HG03565 (cell line): ENCODE measurements at regions not wholly inside any gene's neighbourhood (a gene's known extent, or its start where the extent isn't known, plus 50 kb on each side); places are given as distances from the start of the nearest gene placed in this dataset.
A peak's percentile ranks its signal among the peaks of the same experiment; 100 is the strongest.
"Not testable (repeated sequence)": the region's sequence is repeated elsewhere in the genome, so short reads cannot be mapped to it uniquely, and the experiment has no call there.

Experiments
- ATAC-seq: cut with Tn5 transposase; IDR thresholded peaks from one replicate; pipeline ENCODE4 v1.9.1; 2021; ENCODE audit warnings: mild to moderate bottlenecking, moderate library complexity; ENCODE audit not compliant: unreplicated experiment

GRCh38 chr1:119191325-119191724, 50.9 kb upstream of the WARS2 start:
- ATAC-seq = no peak

DNA sequence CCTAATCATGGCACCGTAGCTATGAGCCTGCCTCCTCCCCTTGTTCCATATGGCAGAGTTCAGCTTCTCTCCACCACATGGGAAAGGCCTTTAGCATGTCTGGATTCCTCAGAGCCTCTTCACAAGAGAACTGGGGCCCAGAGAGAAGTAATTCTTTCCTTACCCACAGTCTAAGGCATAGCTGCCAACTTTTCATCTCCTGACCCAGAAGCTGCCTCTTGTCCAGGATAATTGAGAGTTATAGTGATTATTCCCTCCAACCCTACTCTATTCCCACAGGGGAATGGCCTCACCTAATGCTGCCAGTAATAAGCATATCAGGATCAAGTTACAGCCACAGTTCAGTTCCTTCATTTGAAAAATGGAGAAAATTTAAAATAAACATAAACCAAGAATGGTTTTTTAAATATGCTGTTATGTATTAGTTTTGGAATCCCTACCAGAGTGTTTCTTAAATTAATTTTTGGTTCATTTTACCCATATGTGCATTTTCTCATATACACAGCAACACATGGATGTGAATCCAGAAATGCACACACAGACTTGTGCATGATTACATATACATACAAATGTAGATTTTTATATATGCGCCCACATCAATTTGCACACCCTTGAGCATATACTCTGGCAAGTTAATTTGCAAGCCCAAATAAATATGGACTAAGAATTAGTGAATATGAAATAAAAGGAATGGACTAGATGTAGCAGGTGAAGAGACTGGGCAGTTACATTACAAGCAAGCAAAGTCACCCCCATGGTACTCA, 63.9 kb upstream of the WARS2 start:
- ATAC-seq = no peak

- no peak for ATAC-seq
Observed at GRCh38 chr1:119204961-119205357, 64.5 kb upstream of the WARS2 start.

DNA sequence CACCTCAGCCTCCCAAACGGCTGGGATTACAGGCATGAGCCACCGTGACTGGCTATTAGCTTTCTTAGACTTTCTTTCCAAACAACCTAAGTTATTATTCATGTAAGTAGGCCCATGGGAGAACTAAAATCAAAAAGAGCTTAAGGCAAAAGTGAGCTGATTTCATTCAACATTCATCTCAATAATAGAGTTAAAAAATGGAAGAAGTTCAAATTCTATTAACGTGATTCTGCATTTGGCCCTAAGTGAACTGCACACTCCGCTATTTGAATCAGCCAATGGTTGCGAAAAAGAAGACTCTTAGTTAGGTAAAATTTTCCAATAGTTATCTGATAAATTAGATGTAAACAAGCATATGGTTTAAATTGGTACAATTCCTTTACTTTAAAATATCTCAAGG, 68.6 kb upstream of the WARS2 start:
- no peak for ATAC-seq

DNA sequence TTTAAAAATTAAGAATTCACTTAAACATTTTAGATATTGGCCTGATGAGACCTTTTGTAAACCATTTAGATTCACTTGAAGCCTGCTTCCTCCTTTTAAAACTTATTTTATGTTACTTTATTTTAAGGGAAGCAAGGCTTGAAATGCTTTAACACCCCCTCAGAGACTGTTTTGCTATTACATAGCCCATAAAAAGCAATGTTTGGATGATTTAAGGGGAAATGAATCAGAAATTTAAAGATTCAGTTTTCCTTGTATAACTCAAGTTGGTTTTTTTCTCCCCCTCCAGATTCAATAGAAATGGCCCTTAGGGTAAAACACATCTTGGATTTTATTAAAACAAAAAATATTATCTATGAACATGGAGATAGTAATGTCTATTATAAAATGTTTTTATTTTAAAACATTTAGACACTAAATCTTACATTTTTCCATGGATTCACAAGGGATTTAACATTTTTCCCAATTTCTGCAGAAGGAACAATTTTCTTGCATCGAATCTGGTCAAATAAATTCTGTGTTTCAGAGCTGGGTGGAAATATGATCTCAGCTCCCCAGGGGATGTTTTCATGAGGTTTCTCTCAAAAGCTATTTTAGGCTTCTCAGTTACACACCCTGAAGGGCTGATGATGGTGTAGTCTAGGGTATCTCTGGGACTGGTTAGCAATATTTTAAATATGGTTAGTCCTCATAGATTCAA, 69.3 kb upstream of the WARS2 start:
- ATAC-seq = no peak

DNA sequence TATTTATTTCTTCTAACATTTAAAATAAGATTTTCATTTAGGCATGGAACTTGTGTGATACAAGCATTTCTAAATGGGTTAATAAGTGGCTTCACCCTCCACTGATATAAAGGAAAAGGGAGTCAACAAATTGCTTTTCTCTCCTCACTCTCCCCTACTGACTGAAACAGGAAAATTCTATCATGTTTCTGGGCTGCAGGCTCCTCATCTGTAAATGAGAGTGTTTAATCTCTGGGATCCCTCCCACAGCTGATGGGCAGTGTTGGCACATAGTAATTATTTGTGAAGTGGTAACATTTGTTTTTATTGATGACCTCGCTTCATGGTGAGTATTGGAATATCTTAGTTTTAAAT, 69.8 kb upstream of the WARS2 start:
- ATAC-seq = no peak

GRCh38 chr1:119213213-119213612, 72.8 kb upstream of the WARS2 start:
- ATAC-seq = not testable (repeated sequence)

- ATAC-seq = not testable (repeated sequence)
Observed at GRCh38 chr1:119214961-119215360, 74.5 kb upstream of the WARS2 start.

DNA sequence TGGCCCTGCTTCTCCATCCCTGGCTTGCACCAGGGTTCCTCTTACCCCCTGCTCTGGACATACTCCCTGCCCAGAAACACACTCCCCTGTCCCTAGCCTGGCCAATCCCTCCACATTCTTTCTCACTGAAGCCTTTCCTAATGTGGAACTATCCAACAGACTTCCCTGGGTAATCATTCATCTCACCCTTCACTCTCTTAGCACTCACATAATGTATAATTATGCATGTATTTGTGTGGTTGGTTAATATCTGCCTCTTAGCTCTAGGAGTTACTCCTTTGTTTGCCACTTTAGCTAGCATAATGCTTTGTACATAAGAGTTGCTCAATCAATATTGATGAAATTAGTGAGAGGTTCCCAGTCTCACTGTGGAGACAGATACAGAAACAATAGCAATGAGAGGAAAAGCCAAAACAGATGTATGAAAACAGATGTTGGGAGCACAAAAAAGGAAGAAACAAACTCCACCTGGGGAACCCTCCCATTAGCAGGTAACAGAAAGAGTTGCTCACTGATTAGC, 76.9 kb upstream of the WARS2 start:
- no peak for ATAC-seq

GRCh38 chr1:119219711-119220110, 79.3 kb upstream of the WARS2 start:
- no peak for ATAC-seq

GRCh38 chr1:119220991-119221390, 80.5 kb upstream of the WARS2 start:
- ATAC-seq = no peak

DNA sequence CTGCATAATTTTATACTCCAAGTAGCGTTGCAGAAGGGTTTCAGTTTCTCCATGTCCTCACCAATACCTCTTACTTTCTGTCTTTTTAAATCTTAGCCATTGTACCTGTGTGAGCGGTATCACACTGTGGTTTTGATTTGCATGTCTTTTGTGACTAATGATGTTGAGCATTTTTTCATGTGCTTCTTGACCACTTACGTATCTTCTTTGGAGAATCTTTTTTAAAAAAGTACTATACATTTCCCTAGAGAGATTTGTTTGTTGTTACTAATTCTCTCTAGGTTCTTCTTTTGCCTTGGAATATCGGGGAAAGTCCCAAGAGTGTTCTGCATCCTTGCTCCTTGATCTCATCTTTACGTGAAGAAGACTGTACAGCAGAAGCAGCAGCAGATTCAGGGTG, 81.8 kb upstream of the WARS2 start:
- peak; percentile 48 for ATAC-seq

- ATAC-seq = no peak
Observed at GRCh38 chr1:119225265-119225664, 84.8 kb upstream of the WARS2 start.

DNA sequence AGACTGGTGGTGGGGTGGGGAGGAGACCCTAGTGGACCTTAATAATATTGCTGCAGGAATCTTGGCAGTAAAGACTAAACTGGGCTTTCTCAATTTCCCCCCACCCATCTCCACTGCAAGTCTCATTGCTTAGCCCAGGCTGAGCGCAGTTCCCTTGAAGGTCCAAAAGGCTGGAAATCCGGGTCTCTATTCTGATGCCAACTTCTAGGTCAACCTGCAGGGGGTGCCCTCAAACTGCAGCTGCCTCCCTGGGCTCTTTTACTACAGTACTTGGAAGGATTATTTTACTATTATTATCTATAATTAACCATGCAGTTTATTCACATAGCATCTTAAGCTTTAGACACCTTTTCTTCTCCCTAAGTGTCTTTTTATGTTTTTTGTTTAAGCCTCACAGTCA, 85.4 kb upstream of the WARS2 start:
- ATAC-seq = no peak

GRCh38 chr1:119226321-119226720, 85.9 kb upstream of the WARS2 start:
- no peak for ATAC-seq

DNA sequence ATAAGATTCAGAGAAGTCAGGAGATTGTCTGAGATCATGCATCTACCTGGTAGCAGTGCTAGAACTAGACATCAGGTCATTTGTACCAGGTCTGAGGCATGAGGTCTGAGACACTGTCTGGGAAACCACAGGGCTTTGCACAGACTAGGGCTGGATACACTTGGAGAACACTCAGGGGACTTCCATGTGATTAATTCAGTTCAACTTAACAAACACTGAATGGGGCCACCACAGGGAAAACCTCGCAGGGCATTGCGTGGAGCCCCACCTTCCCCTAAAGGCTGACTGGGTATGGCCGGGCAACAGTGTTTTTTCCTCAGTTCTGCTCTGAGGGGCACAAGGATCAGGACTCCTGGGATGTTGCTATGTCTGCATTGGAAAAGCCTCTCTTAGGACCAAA, 86.5 kb upstream of the WARS2 start:
- ATAC-seq = no peak

DNA sequence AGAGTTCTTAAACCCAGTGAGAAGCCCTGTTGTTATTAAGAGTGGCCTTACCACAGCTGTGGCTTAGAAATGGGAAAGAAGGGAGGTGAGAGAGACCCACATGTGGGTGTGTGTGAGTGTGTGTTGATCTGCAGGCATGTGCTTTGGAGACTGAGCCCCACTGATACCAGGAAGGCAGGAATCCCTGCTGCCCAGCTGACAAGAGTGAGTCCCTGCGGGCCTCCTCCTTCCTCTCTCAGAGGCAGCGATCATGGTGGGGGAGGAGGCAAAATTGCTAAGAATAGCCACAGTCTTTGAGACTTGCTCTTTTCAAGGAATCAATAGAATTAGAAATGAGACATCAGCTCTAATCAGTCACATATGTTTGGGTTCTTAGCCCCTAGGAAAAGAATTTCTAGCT, 87.0 kb upstream of the WARS2 start:
- ATAC-seq = no peak

GRCh38 chr1:119228335-119229080, 88.1 kb upstream of the WARS2 start:
- ATAC-seq = no peak

- no peak for ATAC-seq
Observed at GRCh38 chr1:119235120-119235519, 94.7 kb upstream of the WARS2 start.

DNA sequence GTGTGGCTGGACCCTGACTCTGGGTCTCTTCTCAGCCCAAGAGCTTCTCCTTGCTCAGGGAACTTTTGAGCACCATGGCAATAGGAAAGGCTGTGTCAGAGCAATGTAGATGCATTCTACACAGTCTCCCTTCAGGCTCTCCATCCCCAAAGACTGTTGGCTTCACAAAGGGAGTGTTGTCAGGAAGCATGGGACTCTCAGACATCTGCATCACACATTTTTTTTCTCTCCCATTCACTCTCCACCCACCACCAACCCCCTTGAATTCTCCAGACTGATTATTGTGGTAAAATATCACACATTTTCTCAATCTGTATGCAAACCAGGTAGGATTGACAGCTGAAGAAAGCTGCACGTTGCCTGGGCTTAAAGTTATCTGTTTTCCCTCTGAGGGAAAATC, 105.4 kb upstream of the WARS2 start:
- no peak for ATAC-seq

- no peak for ATAC-seq
Observed at GRCh38 chr1:119249283-119249682, 108.8 kb upstream of the WARS2 start.

- ATAC-seq = no peak
Observed at GRCh38 chr1:119250299-119250698, 109.8 kb upstream of the WARS2 start.
